ENCODE measurements at regions not wholly inside any gene's neighbourhood (a gene's known extent, or its start where the extent isn't known, plus 50 kb on each side); places are given as distances from the start of the nearest gene placed in this dataset.

DNA sequence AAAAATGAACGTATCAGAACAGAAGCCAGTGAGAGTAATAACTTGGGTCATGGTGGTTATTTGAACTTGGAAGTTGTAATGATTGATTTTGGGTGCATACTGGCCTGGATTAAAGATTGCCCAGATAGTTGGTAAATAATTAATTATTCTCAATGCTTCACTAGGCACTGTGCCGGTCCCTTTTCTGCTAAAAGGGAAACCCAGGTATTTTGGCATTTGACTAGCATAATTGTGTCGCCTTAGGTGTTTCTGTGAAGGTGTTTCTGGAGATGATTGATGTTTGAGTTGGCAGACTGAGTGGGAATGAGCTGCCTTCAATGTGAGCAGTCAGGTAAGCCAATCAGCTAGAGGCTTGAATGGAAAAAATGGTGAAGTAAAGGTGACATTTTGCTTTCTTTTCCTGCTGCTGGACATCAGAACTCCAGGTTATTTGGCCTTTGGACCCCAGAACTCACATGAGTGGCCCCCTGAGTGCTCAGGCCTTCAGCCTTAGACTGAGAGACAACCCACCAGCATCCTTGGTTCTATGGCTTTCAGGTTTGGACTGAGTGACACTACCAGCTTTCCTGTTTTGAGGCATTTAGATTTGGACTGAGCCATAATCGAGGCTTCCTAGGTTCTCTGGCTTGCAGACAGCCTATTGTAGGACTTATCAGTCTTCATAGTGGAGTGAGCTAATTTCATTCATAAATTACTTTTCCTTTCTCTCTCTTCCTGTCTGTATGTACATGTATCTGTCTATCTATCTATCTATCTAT, 120.7 kb upstream of the PAPPA start:
- Histone ChIP-seq H3K9ac (no peak overlapping the region), H3K27me3 (ENCODE audit: insufficient read depth) (no peaks in the 10 kb centered on the region), H3K4me3 (ENCODE audit: low read depth in 2 of 2, low read length in 1 of 2) (no peak overlapping the region), H3K4me2 (no peak overlapping the region), H2AFZ (ENCODE audit: low read depth) (no peak overlapping the region), H3K27ac (ENCODE audit: low read depth in 2 of 2, low read length in 1 of 2) (no peak overlapping the region), H3F3A (replicated peaks; ENCODE audit: insufficient read depth) (peaks cover 1% of the 10 kb centered on the region), H3K4me1 (ENCODE audit: control insufficient read depth in 1 of 2, insufficient read depth in 2 of 2, low read depth in 1 of 2, low read length in 1 of 2) (peaks cover 0 to 3% of the 10 kb centered on the region in 2 experiments; a peak in 1 of 4 replicates), H3K9me2 (no peaks in the 10 kb centered on the region), H4K20me1 (ENCODE audit: insufficient read depth) (no peaks in the 10 kb centered on the region), H3K36me3 (replicated peaks in 1 of 2; ENCODE audit: control insufficient read depth in 1 of 2, insufficient read depth in 2 of 2, low read length in 1 of 2) (peaks cover 0 to 4% of the 10 kb centered on the region in 2 experiments), H3K9me3 (peaks cover 8% of the 10 kb centered on the region), H3K79me2 (ENCODE audit: insufficient read depth) (no peaks in the 10 kb centered on the region)
- DNase-seq, result no peak
- 81% methylated on average over 4 of the region's 4 CpGs for WGBS (ENCODE audit: low lambda C conversion rate)
- POLR2A ChIA-PET, result no interaction called here
- CTCF ChIA-PET, result no interaction called here
- TF ChIP-seq RCOR1 (IDR thresholded peaks at IDR 0.05; ENCODE audit: low read length) (no peak), NFIC (IDR thresholded peaks at IDR 0.05; ENCODE audit: borderline replicate concordance) (no peak), ZBTB33 (IDR thresholded peaks at IDR 0.05; ENCODE audit: borderline replicate concordance, low read depth) (no peak), TCF12 (IDR thresholded peaks at IDR 0.05) (no peak), GABPA (IDR thresholded peaks at IDR 0.05; ENCODE audit: low read depth) (no peak), FOSL2 (IDR thresholded peaks at IDR 0.05; ENCODE audit: borderline replicate concordance, low read depth) (no peak), USF2 (IDR thresholded peaks at IDR 0.05; ENCODE audit: borderline replicate concordance, low read depth, low read length) (no peak), YY1 (IDR thresholded peaks at IDR 0.05; ENCODE audit: low read depth) (no peak), TEAD4 (IDR thresholded peaks at IDR 0.05; ENCODE audit: borderline replicate concordance, insufficient read depth) (no peak), CHD2 (IDR thresholded peaks at IDR 0.05; ENCODE audit: low read length, partially characterized antibody) (no peak), EP300 (IDR thresholded peaks at IDR 0.05; ENCODE audit: borderline replicate concordance in 1 of 2, low read depth in 1 of 2, low read length in 1 of 2) (no peak), RAD21 (IDR thresholded peaks at IDR 0.05; ENCODE audit: low read length) (no peak)
- TF ChIP-seq, protein P1, sequence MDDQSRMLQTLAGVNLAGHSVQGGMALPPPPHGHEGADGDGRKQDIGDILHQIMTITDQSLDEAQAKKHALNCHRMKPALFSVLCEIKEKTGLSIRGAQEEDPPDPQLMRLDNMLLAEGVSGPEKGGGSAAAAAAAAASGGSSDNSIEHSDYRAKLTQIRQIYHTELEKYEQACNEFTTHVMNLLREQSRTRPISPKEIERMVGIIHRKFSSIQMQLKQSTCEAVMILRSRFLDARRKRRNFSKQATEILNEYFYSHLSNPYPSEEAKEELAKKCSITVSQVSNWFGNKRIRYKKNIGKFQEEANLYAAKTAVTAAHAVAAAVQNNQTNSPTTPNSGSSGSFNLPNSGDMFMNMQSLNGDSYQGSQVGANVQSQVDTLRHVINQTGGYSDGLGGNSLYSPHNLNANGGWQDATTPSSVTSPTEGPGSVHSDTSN (IDR thresholded peaks at IDR 0.05), result no peak
- TF ChIP-seq, protein P2, sequence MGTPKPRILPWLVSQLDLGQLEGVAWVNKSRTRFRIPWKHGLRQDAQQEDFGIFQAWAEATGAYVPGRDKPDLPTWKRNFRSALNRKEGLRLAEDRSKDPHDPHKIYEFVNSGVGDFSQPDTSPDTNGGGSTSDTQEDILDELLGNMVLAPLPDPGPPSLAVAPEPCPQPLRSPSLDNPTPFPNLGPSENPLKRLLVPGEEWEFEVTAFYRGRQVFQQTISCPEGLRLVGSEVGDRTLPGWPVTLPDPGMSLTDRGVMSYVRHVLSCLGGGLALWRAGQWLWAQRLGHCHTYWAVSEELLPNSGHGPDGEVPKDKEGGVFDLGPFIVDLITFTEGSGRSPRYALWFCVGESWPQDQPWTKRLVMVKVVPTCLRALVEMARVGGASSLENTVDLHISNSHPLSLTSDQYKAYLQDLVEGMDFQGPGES (IDR thresholded peaks at IDR 0.05; ENCODE audit: low read depth, low read length), result no peak

Measured in SK-N-SH (cell line).